Adrenal gland (tissue), 5 donors: ENCODE measurements at regions not wholly inside any gene's neighbourhood (a gene's known extent, or its start where the extent isn't known, plus 50 kb on each side); places are given as distances from the start of the nearest gene placed in this dataset.

Source experiments
- POLR2A ChIP-seq, 2 donors: fragments of 450-650 bp; IDR thresholded peaks; one replicate each; pipeline ENCODE4 v1.6.1; 2017; ENCODE audit warnings: antibody characterized with exemption in 2 of 2, mild to moderate bottlenecking in 2 of 2, moderate library complexity in 1 of 2
- TF ChIP-seq, protein P1 (sequence below), 6 experiments: fragments of 450-650 bp in 4 of 6; fragments of 200-600 bp in 2 of 6; sonication (generic) in 1 of 6; IDR thresholded peaks; 1 replicate in 5 of 6; 2 replicates in 1 of 6; pipeline versions ENCODE4 v1.5.1 to v1.8.0; 2016 to 2021; ENCODE audit warnings: antibody characterized with exemption in 6 of 6, mild to moderate bottlenecking in 2 of 6, moderate library complexity in 1 of 6
- donor health status: DM: no; HTN: no; CAD: no.

- TF ChIP-seq, protein P1, sequence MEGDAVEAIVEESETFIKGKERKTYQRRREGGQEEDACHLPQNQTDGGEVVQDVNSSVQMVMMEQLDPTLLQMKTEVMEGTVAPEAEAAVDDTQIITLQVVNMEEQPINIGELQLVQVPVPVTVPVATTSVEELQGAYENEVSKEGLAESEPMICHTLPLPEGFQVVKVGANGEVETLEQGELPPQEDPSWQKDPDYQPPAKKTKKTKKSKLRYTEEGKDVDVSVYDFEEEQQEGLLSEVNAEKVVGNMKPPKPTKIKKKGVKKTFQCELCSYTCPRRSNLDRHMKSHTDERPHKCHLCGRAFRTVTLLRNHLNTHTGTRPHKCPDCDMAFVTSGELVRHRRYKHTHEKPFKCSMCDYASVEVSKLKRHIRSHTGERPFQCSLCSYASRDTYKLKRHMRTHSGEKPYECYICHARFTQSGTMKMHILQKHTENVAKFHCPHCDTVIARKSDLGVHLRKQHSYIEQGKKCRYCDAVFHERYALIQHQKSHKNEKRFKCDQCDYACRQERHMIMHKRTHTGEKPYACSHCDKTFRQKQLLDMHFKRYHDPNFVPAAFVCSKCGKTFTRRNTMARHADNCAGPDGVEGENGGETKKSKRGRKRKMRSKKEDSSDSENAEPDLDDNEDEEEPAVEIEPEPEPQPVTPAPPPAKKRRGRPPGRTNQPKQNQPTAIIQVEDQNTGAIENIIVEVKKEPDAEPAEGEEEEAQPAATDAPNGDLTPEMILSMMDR (IDR thresholded peaks at IDR 0.05): no peak
- no peak for TF ChIP-seq POLR2A (IDR thresholded peaks at IDR 0.05)
Measured at GRCh38 chr4:141511055-141511454, 125.3 kb upstream of the IL15 start.
